T follicular helper cell (primary cell): ENCODE measurements at regions not wholly inside any gene's neighbourhood (a gene's known extent, or its start where the extent isn't known, plus 50 kb on each side); places are given as distances from the start of the nearest gene placed in this dataset.

Experiments used
- DNase-seq: peaks from one replicate; pipeline ENCODE4 v3.0.0-alpha.2; 2020; ENCODE audit warnings: low read depth

DNA sequence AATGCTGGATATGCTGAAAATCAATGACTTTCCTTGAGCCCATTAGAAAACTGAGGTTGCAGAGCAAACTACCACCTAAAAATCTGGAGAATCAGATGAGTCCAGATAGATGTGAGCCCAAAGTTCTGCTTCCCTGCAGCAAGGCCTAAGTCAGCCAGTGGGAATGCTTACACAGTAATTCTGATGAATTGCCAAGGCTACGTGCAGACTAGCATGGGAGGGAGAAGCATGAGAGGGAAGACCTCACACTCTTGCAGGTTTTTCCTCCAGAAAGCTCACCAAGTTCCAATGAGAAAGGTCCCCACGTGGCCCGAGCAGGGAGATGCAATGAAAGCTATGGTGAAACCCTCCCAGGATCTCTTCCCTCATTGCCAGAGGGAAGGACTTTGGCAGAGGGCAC, 104.8 kb upstream of the SIRPA start:
- DNase-seq = no peak

DNA sequence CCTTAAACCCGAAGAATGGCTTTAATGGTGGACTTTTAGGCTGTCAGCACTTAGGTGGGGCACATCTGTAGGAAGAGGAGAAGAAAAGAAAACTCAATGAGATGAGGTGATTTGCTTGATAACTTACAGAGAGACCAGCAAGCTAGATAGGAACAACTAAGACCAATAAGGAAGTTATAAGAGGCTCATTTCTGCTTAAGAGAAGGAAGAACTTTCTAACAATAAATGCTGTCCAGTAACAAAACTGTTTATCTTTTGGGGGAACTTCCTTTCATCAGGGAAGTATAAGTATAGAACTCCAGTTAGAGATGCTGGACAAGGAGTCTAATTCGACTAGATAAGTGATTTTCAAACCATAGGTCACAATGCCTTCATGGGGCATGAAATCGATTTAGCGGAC, 107.2 kb upstream of the SIRPA start:
- DNase-seq = no peak

DNA sequence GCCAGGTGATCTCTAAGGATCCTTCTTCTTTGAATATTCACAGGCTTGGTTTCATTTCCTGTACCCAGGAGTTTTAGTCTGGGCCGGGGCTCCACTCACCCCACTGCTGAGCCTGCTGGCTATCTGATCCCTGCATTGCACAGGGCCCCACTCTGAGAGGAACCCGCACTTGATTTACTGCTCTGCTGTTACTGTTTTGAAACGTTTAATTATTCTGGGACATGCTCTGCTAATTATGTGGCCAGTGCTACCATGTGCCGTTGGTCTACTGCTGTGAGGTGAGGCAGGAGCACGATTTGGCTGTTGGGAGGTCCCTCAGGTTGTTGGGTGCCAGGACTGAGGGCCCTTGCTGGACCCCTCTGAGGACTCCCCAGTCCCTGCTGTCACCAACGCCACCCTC, 108.7 kb upstream of the SIRPA start:
- DNase-seq = no peak

DNA sequence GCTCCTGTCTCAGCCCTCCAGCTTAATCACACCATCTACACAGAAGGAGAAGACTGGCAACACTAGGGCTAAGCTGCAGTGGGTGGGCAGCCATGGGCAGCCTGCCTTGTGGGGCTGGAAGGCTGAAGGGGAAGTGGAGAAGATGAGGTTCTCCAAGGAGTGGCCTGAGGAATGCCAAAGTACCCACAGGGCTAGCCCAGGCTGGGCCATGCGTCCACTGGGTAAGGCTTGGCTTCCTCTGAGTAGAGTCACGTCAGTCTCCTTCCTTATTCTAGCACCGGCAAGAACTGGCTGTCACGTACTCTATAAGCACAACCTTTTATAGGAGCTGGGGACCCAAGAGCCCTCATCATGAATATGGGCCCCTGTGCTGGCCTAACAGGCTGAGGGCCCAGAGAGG, 110.6 kb upstream of the SIRPA start:
- DNase-seq = no peak

DNA sequence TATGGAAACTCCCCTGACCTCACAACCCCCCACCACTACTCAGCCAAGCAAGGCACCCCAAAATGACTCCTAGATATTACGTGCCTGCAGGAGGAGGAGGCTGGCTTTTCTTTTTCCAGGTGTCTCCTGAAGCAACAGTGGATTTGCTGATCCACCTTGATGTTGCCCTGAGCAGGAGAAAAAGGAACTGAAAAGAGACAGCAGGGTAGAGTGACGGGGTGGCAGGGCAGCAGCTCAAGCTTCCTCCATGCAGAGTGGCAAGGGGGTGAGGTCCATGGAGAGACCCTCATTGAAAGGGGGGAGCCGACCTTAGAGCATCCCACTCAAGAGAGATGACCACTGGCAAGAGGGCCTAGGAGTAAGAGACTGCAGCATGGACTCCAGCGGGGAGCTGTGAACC, 112.0 kb upstream of the SIRPA start:
- no peak for DNase-seq

DNA sequence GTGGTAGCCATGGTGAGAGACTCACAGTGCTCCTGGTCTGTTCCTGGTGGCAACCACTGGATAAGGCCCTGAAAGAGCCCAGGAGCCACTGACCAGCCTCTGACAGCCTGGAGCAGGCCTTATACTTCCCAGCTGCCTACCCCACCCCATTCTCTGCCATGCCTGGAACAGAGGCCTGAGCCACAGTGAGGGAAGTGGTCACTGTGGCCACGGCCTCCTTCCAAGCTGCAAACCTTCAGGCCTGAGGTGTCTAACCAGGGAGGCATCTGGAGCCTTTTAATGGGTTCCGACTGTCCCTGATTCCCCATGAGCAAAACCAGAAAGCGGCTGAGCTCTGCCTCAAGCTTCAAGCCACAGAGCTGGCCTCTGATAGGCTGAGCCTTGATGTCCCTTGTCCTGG, 113.0 kb upstream of the SIRPA start:
- no peak for DNase-seq

DNA sequence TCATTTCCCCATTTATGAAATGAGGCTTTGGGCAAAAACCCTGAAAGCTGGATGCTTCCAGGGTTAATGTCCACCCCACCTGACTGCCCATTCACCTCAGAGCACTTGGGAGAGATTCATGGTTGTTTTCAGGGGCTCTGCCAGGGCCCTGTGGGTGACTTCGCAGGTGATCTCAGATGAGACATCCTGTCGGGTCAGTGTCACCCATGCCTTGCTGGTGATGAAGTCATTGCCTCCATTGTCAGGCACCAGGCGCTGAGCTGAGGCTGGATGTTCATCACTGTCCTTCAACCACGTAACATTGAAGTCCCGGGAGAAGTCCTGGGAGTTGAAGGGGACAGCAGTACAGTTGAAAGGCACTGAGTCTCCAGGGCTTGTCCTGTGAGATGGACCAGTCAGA, 115.6 kb upstream of the SIRPA start:
- DNase-seq = no peak

DNA sequence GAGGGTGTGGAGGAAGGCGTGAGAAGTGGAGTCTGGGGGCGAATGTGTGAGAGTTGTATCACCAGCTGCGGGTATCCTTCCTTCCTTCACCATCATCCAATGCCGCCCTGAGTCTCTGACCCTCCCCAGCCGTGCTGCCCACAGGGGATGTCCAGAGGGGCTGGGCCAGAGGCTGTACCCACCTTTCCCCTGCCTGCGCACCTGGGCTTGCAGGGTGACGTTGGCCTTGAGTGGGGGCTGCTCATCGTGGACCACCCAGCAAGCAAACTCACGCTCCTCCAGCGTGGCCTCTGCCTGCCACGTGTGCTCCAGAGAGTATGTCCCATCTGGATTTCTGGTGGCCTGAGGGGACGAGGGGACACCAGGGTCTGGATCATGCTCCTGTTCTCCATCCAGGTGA, 116.9 kb upstream of the SIRPA start:
- DNase-seq = no peak

DNA sequence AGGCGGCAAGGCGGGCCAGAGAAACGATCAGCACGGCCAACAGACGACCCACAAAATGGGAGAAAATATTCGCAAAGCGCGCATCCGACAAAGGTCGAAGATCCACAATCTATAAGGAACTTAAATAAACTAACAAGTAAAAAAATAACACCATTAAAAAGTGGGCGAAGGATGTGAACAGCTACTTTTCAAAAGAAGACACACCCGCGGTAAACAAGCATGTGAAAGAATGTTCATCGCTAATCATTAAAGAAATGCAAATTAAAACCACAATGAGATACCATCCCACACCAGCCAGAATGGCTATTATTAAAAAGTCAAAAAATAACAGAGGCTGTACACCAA, 117.8 kb upstream of the SIRPA start:
- DNase-seq = no peak

DNA sequence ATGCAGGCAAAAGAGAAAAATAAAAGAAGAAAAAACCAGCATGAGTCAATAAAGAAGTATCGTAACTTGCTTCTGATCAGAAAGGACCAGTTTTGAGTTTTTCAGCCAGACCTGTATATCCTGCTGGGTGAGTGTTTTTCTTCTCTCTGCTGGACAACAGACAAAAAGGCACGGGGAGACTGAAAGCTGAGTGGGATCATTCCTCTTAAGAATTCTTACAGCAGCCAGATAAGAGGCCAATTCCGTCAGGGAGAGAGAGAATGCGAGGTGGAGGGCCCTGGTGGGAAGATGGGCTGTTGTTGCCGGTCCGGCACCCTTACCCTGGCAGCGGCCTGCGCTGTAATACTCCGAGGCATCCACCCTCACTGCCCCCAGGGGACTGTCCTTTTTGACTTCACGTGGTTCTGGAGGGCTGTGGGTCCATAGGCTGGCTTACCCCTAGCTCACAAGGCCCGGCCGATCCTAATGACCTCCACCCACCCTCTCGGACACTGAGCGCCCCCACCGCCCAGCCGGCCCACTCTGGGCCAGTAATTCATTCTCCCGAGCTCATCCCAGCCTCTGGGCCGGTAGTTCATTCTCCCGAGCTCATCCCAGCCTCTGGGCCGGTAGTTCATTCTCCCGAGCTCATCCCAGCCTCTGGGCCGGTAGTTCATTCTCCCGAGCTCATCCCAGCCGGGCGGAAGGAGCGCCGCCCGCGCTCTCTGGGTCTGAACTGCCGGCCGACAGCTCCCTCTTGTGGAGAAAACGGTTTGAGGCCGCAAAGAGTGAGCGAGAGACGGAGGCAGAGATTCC, 118.3 kb upstream of the SIRPA start:
- peak; percentile 70 for DNase-seq

DNA sequence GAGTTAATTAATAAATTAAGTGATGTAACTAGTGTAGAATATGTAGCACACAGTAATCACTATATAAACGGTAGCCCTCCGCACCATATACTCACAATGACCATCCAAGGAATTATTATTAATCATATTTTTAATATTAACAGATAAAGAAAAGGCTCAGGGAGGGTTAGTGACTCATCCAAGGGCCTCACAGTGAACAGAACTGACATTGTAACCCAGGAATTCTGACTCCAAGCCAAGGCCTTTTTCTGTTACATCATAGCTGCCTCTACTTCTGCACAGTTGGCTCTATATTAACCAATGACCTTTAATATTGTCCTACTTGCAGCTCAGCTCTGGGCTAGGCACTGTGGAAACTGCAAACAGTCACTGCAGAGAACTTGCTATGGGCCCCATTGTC, 117.5 kb upstream of the SIRPG start:
- no peak for DNase-seq

DNA sequence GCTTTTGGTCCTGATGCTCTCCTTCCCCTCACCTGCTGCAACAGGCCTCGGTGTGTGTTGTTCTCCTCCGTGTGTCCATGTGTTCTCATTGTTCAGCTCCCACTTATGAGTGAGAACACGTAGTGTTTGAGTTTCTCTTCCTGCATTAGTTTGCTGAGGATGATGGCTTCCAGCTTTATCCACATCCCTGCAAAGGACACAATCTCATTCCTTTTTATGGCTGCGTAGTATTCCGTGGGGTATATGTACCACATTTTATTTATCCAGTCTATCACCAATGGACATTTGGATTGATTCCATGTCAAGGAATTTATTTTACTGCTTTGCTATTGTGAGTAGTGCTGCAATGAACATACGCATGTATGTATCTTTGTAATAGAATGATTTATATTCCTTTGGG, 116.9 kb upstream of the SIRPG start:
- no peak for DNase-seq

DNA sequence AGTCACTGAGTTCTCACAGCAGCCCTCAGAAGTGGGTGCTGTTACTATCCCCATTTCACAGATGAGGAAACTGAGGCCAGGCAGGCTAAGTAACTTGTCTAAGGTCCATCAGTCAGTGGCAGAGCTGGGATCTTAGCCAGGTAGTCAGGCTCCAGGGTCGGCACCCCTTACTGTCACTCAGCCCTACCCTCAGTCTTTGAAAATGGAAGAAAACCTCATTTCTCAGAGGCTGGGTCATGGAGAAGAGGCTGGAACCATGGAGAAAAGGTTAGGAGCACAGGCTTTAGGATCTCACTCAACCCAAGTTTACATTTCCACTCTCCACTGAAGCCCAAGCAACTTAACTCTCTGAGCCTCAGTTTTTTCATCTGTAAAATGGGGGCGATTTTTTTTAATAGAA, 116.2 kb upstream of the SIRPG start:
- DNase-seq = no peak

DNA sequence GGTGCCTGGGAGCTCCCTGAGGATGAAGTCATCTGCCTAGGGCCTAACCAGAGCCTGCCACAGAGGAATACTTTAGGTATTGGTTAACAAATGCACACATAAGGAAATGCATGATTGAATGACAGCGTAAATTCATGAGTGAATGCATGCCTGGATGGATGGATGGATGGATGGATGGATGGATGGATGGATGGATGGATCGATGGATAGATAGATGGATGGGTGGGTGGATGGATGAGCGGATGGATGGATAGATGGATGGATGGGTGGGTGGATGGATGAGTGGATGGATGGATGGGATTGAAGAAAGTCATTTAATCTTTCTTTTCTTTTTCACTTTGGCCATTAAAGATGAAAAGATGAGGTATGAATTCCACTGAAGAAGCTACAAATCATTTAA, 111.9 kb upstream of the SIRPG start:
- DNase-seq = no peak

DNA sequence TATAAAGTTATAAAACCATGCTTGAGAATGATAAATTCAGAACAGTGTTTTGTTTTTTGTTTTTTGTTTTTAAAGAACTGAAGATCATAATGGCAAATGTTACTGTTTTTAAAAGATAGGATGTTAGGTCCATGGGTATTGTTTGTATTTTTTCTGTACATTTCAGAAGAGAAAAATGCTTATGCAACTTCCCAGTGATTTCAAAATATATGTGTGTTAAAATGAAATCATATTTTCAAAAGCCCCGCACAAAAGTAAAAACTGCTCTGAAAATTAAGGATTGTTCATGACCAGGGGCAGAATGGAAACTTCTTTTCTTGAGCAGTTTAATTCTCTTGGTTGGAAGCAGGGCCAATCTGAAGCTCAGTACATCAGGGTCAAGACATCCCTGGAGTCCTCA, 109.2 kb upstream of the SIRPG start:
- no peak for DNase-seq

DNA sequence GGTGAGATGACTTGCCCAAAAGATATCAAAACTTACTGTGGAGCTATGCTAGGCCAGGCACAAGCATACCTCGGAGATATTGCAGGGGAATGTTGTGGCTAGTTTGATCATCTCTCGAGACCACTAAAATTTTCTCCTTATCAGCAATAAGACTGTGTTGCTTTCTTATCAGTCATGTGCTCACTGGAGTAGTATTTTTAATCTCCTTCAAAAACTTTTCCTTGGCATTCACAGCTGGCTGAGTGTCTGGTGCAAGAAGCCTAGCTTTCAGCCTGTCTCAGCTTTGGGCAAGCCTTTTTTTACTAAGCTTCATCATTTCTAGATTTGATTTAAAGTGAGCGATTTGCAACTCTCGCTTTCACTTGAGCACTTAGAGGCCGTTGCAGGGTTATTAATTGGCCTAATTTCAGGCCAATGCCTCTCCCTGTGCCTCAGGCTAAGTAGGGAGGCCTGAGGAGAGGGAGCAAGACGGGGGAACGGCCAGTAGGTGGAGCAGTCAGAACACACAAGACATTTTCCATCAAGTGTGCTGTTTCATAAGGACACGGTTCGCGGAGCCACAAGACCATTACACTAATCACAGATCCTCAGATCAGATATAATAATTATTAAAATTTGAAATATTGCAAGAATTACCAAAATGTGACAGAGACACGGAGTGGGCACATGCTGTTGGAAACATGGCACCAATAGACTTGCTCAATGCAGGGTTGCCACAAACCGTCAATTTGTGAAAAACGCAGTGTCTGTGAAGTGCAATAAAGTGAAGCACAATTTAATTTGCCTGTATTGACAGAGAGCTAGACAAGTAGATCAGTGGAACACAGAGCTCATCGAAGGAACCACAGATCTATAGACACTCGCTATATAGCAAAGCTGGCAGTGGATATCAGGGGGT, 106.8 kb upstream of the SIRPG start:
- DNase-seq = peak; percentile 35

DNA sequence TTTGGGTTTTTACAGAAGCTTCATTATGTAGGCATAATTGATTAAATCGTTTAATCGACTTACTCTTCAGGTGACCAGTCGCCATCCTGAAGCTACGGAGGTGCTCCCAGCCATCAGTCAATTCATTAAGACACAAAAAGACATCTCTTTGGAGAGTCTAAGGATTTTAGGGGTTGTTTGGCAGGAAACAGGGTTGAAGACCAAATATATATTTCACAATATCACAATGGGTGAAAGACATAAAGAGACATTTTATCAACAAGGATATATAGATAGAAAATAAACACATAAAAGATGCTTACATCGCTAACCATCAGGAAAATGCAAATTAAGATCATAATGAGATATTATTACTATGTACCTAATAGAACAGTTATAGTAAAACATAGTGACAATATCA, 104.0 kb upstream of the SIRPG start:
- DNase-seq = no peak

DNA sequence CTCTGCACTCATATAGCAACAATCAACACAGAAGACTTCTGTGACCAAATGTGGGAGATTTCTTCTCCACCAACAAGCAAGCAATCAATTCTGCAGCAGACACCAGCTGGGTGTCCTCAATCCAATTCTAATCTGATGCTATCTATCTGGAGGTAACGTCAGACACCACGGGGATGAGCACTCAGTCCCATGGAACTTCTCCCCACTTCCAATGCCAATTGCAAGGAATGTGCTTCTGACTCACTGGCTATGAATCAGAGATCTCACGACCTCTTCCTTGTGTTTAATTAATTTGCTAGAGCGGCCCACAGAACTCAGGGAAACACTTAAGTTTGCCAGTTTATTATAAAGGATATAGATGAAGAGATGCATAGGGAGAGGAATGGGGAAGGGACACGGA, 103.5 kb upstream of the SIRPG start:
- no peak for DNase-seq

DNA sequence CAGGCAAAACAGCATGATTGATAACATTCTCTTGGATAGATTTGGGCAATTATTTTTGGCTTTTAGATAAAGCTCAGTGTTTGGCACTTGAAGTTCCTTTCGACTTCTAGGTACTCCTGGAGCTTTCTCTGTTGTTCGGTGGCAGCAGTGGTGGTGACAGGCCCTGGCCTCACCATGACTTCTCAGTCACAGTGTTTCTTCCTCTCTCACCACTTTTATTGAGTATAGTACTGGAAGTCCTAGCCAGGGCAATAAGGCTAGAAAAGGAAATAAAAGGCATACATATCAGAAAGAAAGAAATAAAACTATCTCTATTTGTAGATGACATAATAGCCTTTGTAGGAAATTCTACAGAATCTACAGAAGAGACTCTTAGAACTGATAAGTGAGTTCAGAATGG, 101.2 kb upstream of the SIRPG start:
- no peak for DNase-seq

DNA sequence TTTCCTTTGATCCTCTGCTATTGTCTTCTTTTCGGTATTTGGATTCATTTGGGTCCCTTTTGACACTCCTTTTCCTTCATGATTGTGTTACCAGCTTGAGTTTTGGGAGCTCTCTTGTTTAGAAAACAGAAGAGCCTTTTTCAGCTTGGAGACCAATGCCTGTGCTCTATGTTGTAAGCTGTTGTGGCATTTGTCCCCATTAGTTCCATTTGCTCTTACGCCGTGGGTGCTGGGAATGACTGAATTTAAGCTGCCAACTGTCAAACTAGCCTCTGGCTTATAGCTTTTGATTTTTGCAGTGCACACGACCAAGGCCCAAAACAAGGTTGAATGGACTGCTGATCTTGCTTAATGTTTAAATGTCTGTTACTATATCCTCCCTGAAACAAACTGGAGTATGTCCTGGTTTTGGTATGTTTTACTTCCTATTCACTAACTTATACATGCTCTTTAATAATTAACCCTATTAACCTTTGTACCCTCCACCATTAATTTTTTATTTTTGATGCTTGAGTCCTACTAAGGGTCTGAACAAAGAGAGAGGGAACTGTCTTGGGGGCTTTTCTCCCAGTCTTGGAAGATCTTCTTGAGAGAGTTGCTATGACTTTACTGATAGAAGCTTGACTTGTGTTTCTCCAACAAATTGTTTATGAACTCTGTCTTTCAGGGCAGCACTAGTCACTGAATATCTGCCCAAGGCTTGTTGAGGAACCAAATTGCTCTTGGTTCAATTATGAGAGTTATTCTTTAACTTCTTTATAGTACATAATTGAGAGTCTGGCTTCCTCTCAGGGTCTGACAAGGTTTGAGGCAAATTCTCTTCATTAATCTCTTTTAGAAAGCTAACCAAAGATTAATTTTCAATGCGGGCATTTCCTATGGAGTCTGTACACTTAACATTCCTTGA, 100.3 kb upstream of the SIRPG start:
- DNase-seq = no peak

DNA sequence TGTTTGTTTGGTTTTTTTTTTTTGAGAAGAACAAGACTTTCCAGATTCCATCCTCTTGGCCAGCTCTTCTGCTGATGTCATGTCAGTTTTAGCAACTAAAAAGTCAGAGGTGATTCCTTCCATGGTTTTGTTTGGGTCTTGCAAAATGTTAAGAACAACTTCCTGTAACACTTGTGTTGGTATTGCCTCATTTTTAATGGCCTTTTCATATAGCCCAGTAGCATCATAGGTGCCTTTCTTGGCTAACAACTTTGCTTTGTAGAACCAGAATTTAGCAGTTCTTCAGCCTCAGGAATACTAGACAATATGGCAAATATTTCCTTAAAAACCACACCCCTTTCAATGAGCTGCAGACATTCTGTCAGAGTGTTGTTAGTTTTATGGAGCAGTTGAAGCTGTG, 99.5 kb upstream of the SIRPG start:
- no peak for DNase-seq

DNA sequence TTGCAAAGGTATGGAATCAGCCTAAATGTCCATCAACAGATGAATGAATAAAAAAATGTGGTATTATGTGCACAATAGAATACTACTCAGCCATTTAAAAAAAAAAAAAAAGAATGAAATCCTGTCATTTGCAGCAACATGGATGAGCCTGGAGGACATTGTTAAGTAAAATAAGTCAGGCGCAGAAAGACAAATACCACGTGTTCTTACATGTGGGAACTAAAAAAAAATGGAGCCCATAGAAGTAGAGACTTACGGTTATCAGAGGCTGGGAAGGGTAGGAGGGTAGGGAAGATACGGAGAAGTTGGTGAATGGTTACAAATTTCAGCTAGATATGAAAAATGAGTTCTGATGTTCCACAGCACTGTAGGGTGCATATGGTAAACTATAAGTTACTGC, 97.2 kb upstream of the SIRPG start:
- DNase-seq = no peak

DNA sequence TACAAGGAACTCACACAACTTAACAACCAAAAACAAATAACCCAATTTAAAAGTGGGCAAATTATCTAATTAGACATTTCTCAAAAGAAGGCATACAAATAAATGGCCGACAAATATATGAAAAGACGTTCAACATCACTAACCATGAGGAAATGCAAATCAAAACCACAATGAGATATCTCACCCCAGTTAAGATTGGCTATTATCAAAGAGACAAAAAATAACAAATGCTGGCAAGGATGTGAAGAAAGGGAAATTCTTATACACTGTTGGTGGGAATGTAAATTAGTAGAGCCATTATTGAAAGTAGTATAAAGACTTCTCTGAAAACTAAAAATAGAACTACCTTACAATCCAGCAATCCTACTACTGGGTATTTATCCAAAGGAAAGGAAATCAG, 96.7 kb upstream of the SIRPG start:
- DNase-seq = no peak
